Thoracic aorta (tissue), 2 donors: ENCODE measurements at regions not wholly inside any gene's neighbourhood (a gene's known extent, or its start where the extent isn't known, plus 50 kb on each side); places are given as distances from the start of the nearest gene placed in this dataset.

Experiments
- ATAC-seq: fragments of 150-250 bp; one replicate; pipeline ENCODE4 v1.8.0; 2017; ENCODE audit warnings: low read depth; ENCODE audit not compliant: insufficient number of reproducible peaks, low FRiP score
- DNase-seq: peaks from one replicate; pipeline ENCODE4 v3.0.0-alpha.2; 2020; ENCODE audit warnings: low spot score
- H3K27ac ChIP-seq, 2 donors: fragments of 200-600 bp; sonication (generic); 1 replicate in 1 of 2; 2 replicates in 1 of 2; pipeline ENCODE4 v1.5.1; 2016; ENCODE audit warnings: mild to moderate bottlenecking in 2 of 2, moderate library complexity in 2 of 2
- H3K27me3 ChIP-seq: fragments of 200-600 bp; sonication (generic); replicated peaks from 2 replicates; pipeline ENCODE4 v1.6.0; 2016; ENCODE audit warnings: mild to moderate bottlenecking; ENCODE audit not compliant: insufficient read depth
- H3K36me3 ChIP-seq: fragments of 200-600 bp; sonication (generic); one replicate; pipeline ENCODE4 v1.5.1; 2016
- H3K4me1 ChIP-seq, 2 donors: fragments of 200-600 bp; sonication (generic); 1 replicate in 1 of 2; 2 replicates in 1 of 2; pipeline versions ENCODE4 v1.5.1 to v1.6.0; 2016; ENCODE audit warnings: low read depth in 2 of 2, mild to moderate bottlenecking in 1 of 2; ENCODE audit not compliant: control insufficient read depth in 1 of 2
- H3K4me3 ChIP-seq: fragments of 200-600 bp; sonication (generic); 2 replicates; pipeline ENCODE4 v1.5.1; 2016; ENCODE audit warnings: mild to moderate bottlenecking
- H3K9me3 ChIP-seq: fragments of 200-600 bp; sonication (generic); 2 replicates; pipeline ENCODE4 v1.5.1; 2016
- TF ChIP-seq, protein P1 (sequence below): fragments of 200-600 bp; sonication (generic); IDR thresholded peaks from one replicate; pipeline ENCODE4 v1.5.1; 2019; ENCODE audit warnings: antibody characterized with exemption

DNA sequence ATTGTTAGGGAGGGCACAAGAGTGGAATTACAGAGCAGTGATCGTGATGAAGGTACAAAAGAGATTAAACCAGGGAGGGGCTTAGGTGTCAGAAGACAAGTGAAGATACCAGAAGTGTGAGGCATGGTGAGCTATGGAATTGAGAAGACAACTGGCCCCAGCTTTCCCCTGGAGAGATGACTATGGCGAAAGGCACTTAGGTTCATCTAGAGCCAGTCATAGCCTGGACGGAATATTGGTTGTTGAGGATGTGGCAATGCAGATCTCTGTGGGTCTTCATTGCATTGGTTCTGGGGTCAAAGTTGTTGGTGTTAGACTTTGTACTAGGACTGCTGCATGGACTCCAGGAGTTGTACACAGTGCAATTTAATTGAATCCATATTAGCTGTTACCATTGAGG, 115.7 kb downstream of the FASLG start:
- no peaks in the 10 kb centered on the region for H3K27me3 ChIP-seq
- TF ChIP-seq, protein P1, sequence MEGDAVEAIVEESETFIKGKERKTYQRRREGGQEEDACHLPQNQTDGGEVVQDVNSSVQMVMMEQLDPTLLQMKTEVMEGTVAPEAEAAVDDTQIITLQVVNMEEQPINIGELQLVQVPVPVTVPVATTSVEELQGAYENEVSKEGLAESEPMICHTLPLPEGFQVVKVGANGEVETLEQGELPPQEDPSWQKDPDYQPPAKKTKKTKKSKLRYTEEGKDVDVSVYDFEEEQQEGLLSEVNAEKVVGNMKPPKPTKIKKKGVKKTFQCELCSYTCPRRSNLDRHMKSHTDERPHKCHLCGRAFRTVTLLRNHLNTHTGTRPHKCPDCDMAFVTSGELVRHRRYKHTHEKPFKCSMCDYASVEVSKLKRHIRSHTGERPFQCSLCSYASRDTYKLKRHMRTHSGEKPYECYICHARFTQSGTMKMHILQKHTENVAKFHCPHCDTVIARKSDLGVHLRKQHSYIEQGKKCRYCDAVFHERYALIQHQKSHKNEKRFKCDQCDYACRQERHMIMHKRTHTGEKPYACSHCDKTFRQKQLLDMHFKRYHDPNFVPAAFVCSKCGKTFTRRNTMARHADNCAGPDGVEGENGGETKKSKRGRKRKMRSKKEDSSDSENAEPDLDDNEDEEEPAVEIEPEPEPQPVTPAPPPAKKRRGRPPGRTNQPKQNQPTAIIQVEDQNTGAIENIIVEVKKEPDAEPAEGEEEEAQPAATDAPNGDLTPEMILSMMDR: no peak
- no peaks in the 10 kb centered on the region for H3K36me3 ChIP-seq
- H3K9me3 ChIP-seq: no peaks in the 10 kb centered on the region
- no peak for ATAC-seq
- no peak overlapping the region for H3K27ac ChIP-seq
- H3K4me1 ChIP-seq: no peaks in the 10 kb centered on the region
- H3K4me3 ChIP-seq: no peak overlapping the region
- no peak for DNase-seq

DNA sequence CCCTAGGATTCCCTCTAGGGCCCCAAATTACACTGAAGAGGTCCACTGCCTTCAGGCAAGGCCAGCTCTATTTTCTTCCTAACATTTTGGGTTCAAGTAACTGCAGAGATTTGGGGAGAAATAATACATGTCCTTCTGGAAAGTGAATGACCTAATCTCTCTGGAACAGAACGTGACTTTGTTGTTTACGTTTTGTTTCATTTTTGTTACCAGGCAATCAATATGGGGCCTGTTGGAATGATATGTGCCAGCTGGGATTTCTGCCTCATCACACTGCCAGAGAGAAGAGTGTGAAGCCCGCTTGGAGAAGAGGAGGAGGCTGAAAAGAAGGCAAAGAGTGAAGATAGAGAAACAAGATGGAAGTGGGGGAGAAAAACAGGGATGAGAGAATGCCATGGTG, 116.7 kb downstream of the FASLG start:
- Histone ChIP-seq H3K4me1 (no peaks in the 10 kb centered on the region), H3K9me3 (no peaks in the 10 kb centered on the region), H3K4me3 (no peak overlapping the region), H3K36me3 (no peaks in the 10 kb centered on the region), H3K27ac (no peak overlapping the region), H3K27me3 (no peaks in the 10 kb centered on the region)
- ATAC-seq: no peak
- no peak for DNase-seq
- TF ChIP-seq, protein P1: no peak

DNA sequence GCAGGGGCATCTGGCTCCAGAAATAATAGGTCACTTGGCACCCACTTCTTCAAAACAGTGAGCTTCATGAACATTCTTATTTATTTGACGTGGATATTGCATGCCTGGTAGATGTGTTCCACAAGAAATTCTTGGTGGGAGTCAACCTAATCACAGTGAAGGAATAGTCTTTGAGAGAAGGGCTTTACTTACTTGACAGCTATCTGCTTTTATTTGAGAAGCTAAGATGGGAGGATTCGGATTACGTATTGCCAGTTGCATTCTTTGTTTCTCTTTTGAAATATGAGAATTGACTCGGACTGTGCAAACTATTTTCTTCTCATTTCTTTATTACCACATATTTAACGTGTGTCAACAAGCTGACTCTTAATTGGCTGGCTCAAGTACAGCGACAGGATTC, 117.2 kb downstream of the FASLG start:
- DNase-seq: no peak
- TF ChIP-seq, protein P1: no peak
- H3K4me3 ChIP-seq: no peak overlapping the region
- no peaks in the 10 kb centered on the region for H3K9me3 ChIP-seq
- no peak for ATAC-seq
- no peaks in the 10 kb centered on the region for H3K27me3 ChIP-seq
- H3K27ac ChIP-seq: no peak overlapping the region
- no peaks in the 10 kb centered on the region for H3K4me1 ChIP-seq
- H3K36me3 ChIP-seq: no peaks in the 10 kb centered on the region

DNA sequence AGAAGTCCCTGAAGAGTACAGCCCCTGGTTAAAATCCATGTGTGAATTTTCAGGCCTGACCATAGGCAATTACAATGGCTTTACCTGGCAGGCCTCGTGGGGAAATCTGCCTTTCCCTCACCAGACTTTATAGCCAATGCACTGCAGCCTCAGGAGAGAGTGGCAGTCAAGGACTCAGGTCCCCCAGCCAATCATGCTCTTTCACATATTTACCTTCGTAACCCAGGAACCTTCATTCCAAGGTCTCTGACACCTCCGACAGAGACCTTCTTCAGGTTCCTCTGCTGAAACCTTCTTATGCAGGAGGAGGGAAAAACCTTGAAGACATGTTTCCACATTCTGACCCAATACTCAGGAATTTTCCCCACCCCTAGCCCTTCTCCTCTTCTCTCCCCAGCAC, 118.9 kb downstream of the FASLG start:
- Histone ChIP-seq H3K27me3 (no peaks in the 10 kb centered on the region), H3K27ac (no peak overlapping the region), H3K9me3 (no peaks in the 10 kb centered on the region), H3K4me1 (no peaks in the 10 kb centered on the region), H3K4me3 (no peak overlapping the region), H3K36me3 (no peaks in the 10 kb centered on the region)
- DNase-seq (no peak), ATAC-seq (no peak)
- TF ChIP-seq, protein P1: no peak

DNA sequence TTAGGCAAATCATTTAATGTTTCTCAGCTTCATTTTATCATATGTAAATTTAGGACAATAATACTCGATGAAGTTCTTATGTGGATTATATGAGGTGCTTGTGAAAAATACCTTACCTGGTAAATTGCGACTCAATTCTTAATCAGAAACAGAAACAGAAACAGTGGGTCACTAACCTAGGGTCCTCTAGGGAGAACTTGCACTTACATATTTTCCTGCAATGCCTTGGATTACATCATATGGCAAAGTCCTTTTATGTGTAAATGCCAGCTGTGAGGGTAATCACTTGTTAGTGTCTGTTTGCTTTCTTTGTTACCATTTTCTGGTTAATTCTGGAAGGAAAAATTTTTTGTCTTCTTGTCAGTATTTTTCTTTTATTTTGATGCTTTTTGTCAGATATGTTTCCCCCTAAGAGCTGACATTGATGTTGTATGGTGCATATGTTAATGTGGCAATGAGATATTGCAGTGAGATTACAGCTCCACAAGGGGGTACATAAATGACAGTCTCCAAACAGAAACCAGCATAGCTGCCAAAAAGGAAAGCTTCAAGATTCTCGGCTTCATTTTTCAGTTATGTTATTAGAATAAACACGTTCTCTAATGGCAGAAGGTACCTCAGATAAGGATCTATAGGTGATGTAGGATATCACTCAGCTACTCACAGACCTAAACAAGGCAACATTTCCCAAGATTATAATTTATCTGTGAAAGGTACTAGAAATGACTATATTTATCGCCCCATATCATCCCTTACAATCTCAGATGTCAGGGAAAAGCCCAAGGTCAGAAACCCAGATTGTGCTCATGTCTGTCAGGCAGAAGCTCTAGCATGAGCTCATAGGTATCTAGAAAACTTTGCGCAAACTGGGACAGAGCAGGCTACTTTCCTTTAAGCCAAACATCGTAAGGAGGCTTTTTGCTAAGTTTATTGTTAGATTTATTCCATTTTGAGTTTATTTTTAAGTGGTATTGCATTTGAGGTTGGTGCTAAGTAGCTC, 119.9 kb downstream of the FASLG start:
- H3K36me3 ChIP-seq: no peaks in the 10 kb centered on the region
- H3K4me3 ChIP-seq: no peak overlapping the region
- no peaks in the 10 kb centered on the region for H3K4me1 ChIP-seq
- H3K27ac ChIP-seq: no peak overlapping the region
- no peaks in the 10 kb centered on the region for H3K9me3 ChIP-seq
- TF ChIP-seq, protein P1: no peak
- no peaks in the 10 kb centered on the region for H3K27me3 ChIP-seq
- ATAC-seq (no peak), DNase-seq (no peak)
